ENCODE measurements at regions not wholly inside any gene's neighbourhood (a gene's known extent, or its start where the extent isn't known, plus 50 kb on each side); places are given as distances from the start of the nearest gene placed in this dataset.

- no peak for DNase-seq (ENCODE audit: extremely low spot score)
- Histone ChIP-seq H3K36me3 (ENCODE audit: insufficient read depth) (no peaks in the 10 kb centered on the region), H3K4me1 (ENCODE audit: insufficient read depth) (no peaks in the 10 kb centered on the region), H3K27ac (ENCODE audit: low read depth) (no peak overlapping the region), H3K4me3 (ENCODE audit: low read depth, low read length) (no peak overlapping the region)
These were observed 419.1 kb upstream of the ARHGEF26 start for GRCh38 chr3:153702106-153702505.

GRCh38 chr3:153704115-153704514 lies 417.1 kb upstream of the ARHGEF26 start:
- WGBS: 94% methylated on average over 1 of the region's 1 CpG

GRCh38 chr3:153706706-153707105 lies 414.5 kb upstream of the ARHGEF26 start:
- no peaks in the 10 kb centered on the region for H3K36me3 ChIP-seq (ENCODE audit: insufficient read depth)
- DNase-seq (ENCODE audit: extremely low spot score): no peak
- H3K27ac ChIP-seq (ENCODE audit: low read depth): no peak overlapping the region
- 56% methylated on average over 1 of the region's 1 CpG for WGBS
- H3K4me3 ChIP-seq (ENCODE audit: low read depth, low read length): no peak overlapping the region
- H3K4me1 ChIP-seq (ENCODE audit: insufficient read depth): no peaks in the 10 kb centered on the region

More at GRCh38 chr3:153704115-153704514, 417.1 kb upstream of the ARHGEF26 start:
- H3K4me3 ChIP-seq (ENCODE audit: low read depth, low read length): no peak overlapping the region
- H3K36me3 ChIP-seq (ENCODE audit: insufficient read depth): no peaks in the 10 kb centered on the region
- no peak for DNase-seq (ENCODE audit: extremely low spot score)
- no peak overlapping the region for H3K27ac ChIP-seq (ENCODE audit: low read depth)
- no peaks in the 10 kb centered on the region for H3K4me1 ChIP-seq (ENCODE audit: insufficient read depth)

- DNase-seq (ENCODE audit: extremely low spot score): no peak
- Histone ChIP-seq H3K27ac (ENCODE audit: low read depth) (no peak overlapping the region), H3K4me1 (ENCODE audit: insufficient read depth) (no peaks in the 10 kb centered on the region), H3K4me3 (ENCODE audit: low read depth, low read length) (no peak overlapping the region), H3K36me3 (ENCODE audit: insufficient read depth) (no peaks in the 10 kb centered on the region)
- 57% methylated on average over 4 of the region's 4 CpGs for WGBS
These were observed 407.2 kb upstream of the ARHGEF26 start for GRCh38 chr3:153714016-153714415.

GRCh38 chr3:153714588-153715290 lies 406.5 kb upstream of the ARHGEF26 start:
- no peaks in the 10 kb centered on the region for H3K36me3 ChIP-seq (ENCODE audit: insufficient read depth)
- H3K4me1 ChIP-seq (ENCODE audit: insufficient read depth): no peaks in the 10 kb centered on the region
- 72% methylated on average over 1 of the region's 1 CpG for WGBS
- DNase-seq (ENCODE audit: extremely low spot score): no peak
- no peak overlapping the region for H3K27ac ChIP-seq (ENCODE audit: low read depth)
- no peak overlapping the region for H3K4me3 ChIP-seq (ENCODE audit: low read depth, low read length)

GRCh38 chr3:153722157-153722556 lies 399.0 kb upstream of the ARHGEF26 start:
- Histone ChIP-seq H3K27ac (ENCODE audit: low read depth) (no peak overlapping the region), H3K4me3 (ENCODE audit: low read depth, low read length) (no peak overlapping the region), H3K36me3 (ENCODE audit: insufficient read depth) (no peaks in the 10 kb centered on the region), H3K4me1 (ENCODE audit: insufficient read depth) (no peaks in the 10 kb centered on the region)
- DNase-seq (ENCODE audit: extremely low spot score): no peak
- WGBS: 67% methylated on average over 2 of the region's 2 CpGs

GRCh38 chr3:153731071-153731470 lies 390.1 kb upstream of the ARHGEF26 start:
- WGBS: 55% methylated on average over 2 of the region's 2 CpGs
- no peak overlapping the region for H3K4me3 ChIP-seq (ENCODE audit: low read depth, low read length)
- no peaks in the 10 kb centered on the region for H3K36me3 ChIP-seq (ENCODE audit: insufficient read depth)

GRCh38 chr3:153734777-153735551 lies 386.2 kb upstream of the ARHGEF26 start:
- DNase-seq (ENCODE audit: extremely low spot score): no peak
- WGBS: 42% methylated on average over 1 of the region's 1 CpG
- no peaks in the 10 kb centered on the region for H3K4me1 ChIP-seq (ENCODE audit: insufficient read depth)
- H3K36me3 ChIP-seq (ENCODE audit: insufficient read depth): no peaks in the 10 kb centered on the region
- H3K27ac ChIP-seq (ENCODE audit: low read depth): no peak overlapping the region
- H3K4me3 ChIP-seq (ENCODE audit: low read depth, low read length): no peak overlapping the region

More at GRCh38 chr3:153731071-153731470, 390.1 kb upstream of the ARHGEF26 start:
- Histone ChIP-seq H3K4me1 (ENCODE audit: insufficient read depth) (no peaks in the 10 kb centered on the region), H3K27ac (ENCODE audit: low read depth) (no peak overlapping the region)
- DNase-seq (ENCODE audit: extremely low spot score): no peak

- H3K27ac ChIP-seq (ENCODE audit: low read depth): no peak overlapping the region
- 68% methylated on average over 2 of the region's 2 CpGs for WGBS
- no peak for DNase-seq (ENCODE audit: extremely low spot score)
- H3K36me3 ChIP-seq (ENCODE audit: insufficient read depth): no peaks in the 10 kb centered on the region
- H3K4me3 ChIP-seq (ENCODE audit: low read depth, low read length): no peak overlapping the region
- H3K4me1 ChIP-seq (ENCODE audit: insufficient read depth): no peaks in the 10 kb centered on the region
These were observed 381.1 kb upstream of the ARHGEF26 start for GRCh38 chr3:153740109-153740508.

- no peaks in the 10 kb centered on the region for H3K4me1 ChIP-seq (ENCODE audit: insufficient read depth)
- no peak for DNase-seq (ENCODE audit: extremely low spot score)
- no peak overlapping the region for H3K4me3 ChIP-seq (ENCODE audit: low read depth, low read length)
- H3K36me3 ChIP-seq (ENCODE audit: insufficient read depth): no peaks in the 10 kb centered on the region
- WGBS: 74% methylated on average over 3 of the region's 3 CpGs
- H3K27ac ChIP-seq (ENCODE audit: low read depth): no peak overlapping the region
These were observed 376.3 kb upstream of the ARHGEF26 start for GRCh38 chr3:153744889-153745288.

GRCh38 chr3:153746211-153746610 lies 375.0 kb upstream of the ARHGEF26 start:
- WGBS: 93% methylated on average over 3 of the region's 3 CpGs
- Histone ChIP-seq H3K4me1 (ENCODE audit: insufficient read depth) (no peaks in the 10 kb centered on the region), H3K36me3 (ENCODE audit: insufficient read depth) (no peaks in the 10 kb centered on the region), H3K27ac (ENCODE audit: low read depth) (no peak overlapping the region), H3K4me3 (ENCODE audit: low read depth, low read length) (no peak overlapping the region)
- no peak for DNase-seq (ENCODE audit: extremely low spot score)

- Histone ChIP-seq H3K4me3 (ENCODE audit: low read depth, low read length) (no peak overlapping the region), H3K36me3 (ENCODE audit: insufficient read depth) (no peaks in the 10 kb centered on the region), H3K4me1 (ENCODE audit: insufficient read depth) (no peaks in the 10 kb centered on the region), H3K27ac (ENCODE audit: low read depth) (no peak overlapping the region)
- 19% methylated on average over 1 of the region's 1 CpG for WGBS
- no peak for DNase-seq (ENCODE audit: extremely low spot score)
These were observed 372.1 kb upstream of the ARHGEF26 start for GRCh38 chr3:153749070-153749610.

- Histone ChIP-seq H3K36me3 (ENCODE audit: insufficient read depth) (no peaks in the 10 kb centered on the region), H3K4me1 (ENCODE audit: insufficient read depth) (no peaks in the 10 kb centered on the region), H3K4me3 (ENCODE audit: low read depth, low read length) (no peak overlapping the region), H3K27ac (ENCODE audit: low read depth) (no peak overlapping the region)
- WGBS: 64% methylated on average over 8 of the region's 8 CpGs
- no peak for DNase-seq (ENCODE audit: extremely low spot score)
These were observed 368.7 kb upstream of the ARHGEF26 start for GRCh38 chr3:153752405-153753027.

- 42% methylated on average over 2 of the region's 2 CpGs for WGBS
- DNase-seq (ENCODE audit: extremely low spot score): no peak
- Histone ChIP-seq H3K36me3 (ENCODE audit: insufficient read depth) (no peaks in the 10 kb centered on the region), H3K4me3 (ENCODE audit: low read depth, low read length) (no peak overlapping the region), H3K4me1 (ENCODE audit: insufficient read depth) (no peaks in the 10 kb centered on the region), H3K27ac (ENCODE audit: low read depth) (no peak overlapping the region)
These were observed 368.2 kb upstream of the ARHGEF26 start for GRCh38 chr3:153753035-153753434.

Measured in urinary bladder (tissue), 3 donors.